IMR-90 (cell line): ENCODE measurements at regions not wholly inside any gene's neighbourhood (a gene's known extent, or its start where the extent isn't known, plus 50 kb on each side); places are given as distances from the start of the nearest gene placed in this dataset.

Source experiments
- ATAC-seq: fragments of 200-7000 bp; cut with Tn5 transposase; 2 replicates; pipeline ENCODE4 v1.9.1; 2020; ENCODE audit warnings: low read depth, mild to moderate bottlenecking, moderate library complexity
- BruUV-seq: library from RNA; stranded (reverse); fragments of 400-500 nt; replicated peaks from 2 replicates; lab custom pipeline; 2021; lab: Mats Ljungman, UMichigan
- CTCF ChIA-PET: fragments of 300-600 bp; formaldehyde crosslinking; extraction: SDS; loops from one replicate; lab custom pipeline; 2021; ENCODE audit warnings: antibody characterized with exemption; lab: Yijun Ruan, JAX
- POLR2A ChIA-PET: fragments of 300-600 bp; sonication (Branson Sonifier 250); formaldehyde crosslinking; loops from one replicate; lab custom pipeline; 2022; ENCODE audit warnings: antibody characterized with exemption; ENCODE audit not compliant: unreplicated experiment; lab: Charles Lee
- DNase-seq: peaks from one replicate; pipeline ENCODE4 v3.0.0; 2013
- H2AFZ ChIP-seq: replicated peaks from 2 replicates; pipeline ENCODE3; 2013; ENCODE audit warnings: low read length, mild to moderate bottlenecking; ENCODE audit not compliant: poor library complexity
- H2AK5ac ChIP-seq: 2 replicates; pipeline ENCODE4 v1.6.1; 2013; ENCODE audit warnings: low read depth, low read length, inconsistent platforms
- H2AK9ac ChIP-seq: replicated peaks from 2 replicates; pipeline ENCODE3; 2013; ENCODE audit warnings: mild to moderate bottlenecking, low read depth, low read length, moderate library complexity; ENCODE audit not compliant: poor library complexity
- H2BK120ac ChIP-seq: 2 replicates; pipeline ENCODE4 v1.6.1; 2013; ENCODE audit warnings: low read depth, low read length, inconsistent platforms
- H2BK15ac ChIP-seq: 3 replicates; pipeline ENCODE4 v1.6.1; 2013; ENCODE audit warnings: low read depth, low read length, inconsistent platforms
- H2BK20ac ChIP-seq: 2 replicates; pipeline ENCODE4 v1.6.1; 2013; ENCODE audit warnings: low read depth, mild to moderate bottlenecking, inconsistent platforms, low read length, moderate library complexity
- H2BK5ac ChIP-seq: 2 replicates; pipeline ENCODE4 v1.6.1; 2013; ENCODE audit warnings: mild to moderate bottlenecking, low read depth, low read length, inconsistent platforms; ENCODE audit not compliant: poor library complexity, severe bottlenecking
- H3K14ac ChIP-seq: replicated peaks from 2 replicates; pipeline ENCODE4 v1.6.1; 2013; ENCODE audit warnings: low read depth, low read length, inconsistent platforms
- H3K18ac ChIP-seq: 2 replicates; pipeline ENCODE4 v1.6.1; 2013; ENCODE audit warnings: low read depth, low read length, control low read depth
- H3K23ac ChIP-seq: 2 replicates; pipeline ENCODE4 v1.6.1; 2013; ENCODE audit warnings: low read depth, low read length, inconsistent platforms
- H3K27ac ChIP-seq: 2 replicates; pipeline ENCODE4 v1.5.1; 2013; ENCODE audit warnings: mild to moderate bottlenecking, control low read depth, low read length; ENCODE audit not compliant: insufficient read depth
- H3K27me3 ChIP-seq: 2 replicates; pipeline ENCODE4 v1.6.1; 2013; ENCODE audit warnings: low read length; ENCODE audit not compliant: control insufficient read depth, insufficient read depth
- H3K36me3 ChIP-seq: 2 replicates; pipeline ENCODE4 v1.6.1; 2013; ENCODE audit warnings: low read length, mixed read lengths; ENCODE audit not compliant: control insufficient read depth, insufficient read depth
- H3K4ac ChIP-seq: 2 replicates; pipeline ENCODE4 v1.6.1; 2013; ENCODE audit warnings: low read depth, low read length, inconsistent platforms
- H3K4me1 ChIP-seq: 2 replicates; pipeline ENCODE4 v1.6.1; 2013; ENCODE audit warnings: low read length, mixed read lengths; ENCODE audit not compliant: control insufficient read depth, insufficient read depth
- H3K4me2 ChIP-seq: 2 replicates; pipeline ENCODE4 v1.6.1; 2013; ENCODE audit warnings: low read depth, mild to moderate bottlenecking, control low read depth, low read length, moderate library complexity
- H3K4me3 ChIP-seq: 2 replicates; pipeline ENCODE4 v1.5.1; 2013; ENCODE audit warnings: low read depth, mild to moderate bottlenecking, control low read depth, low read length, moderate library complexity; ENCODE audit not compliant: insufficient read depth
- H3K56ac ChIP-seq: 2 replicates; pipeline ENCODE4 v1.6.1; 2013; ENCODE audit warnings: low read length, inconsistent platforms; ENCODE audit not compliant: insufficient read depth; ENCODE audit errors: extremely low read depth
- H3K79me1 ChIP-seq, 2 experiments: 2 replicates each; pipeline ENCODE4 v1.6.1; 2013; ENCODE audit warnings: low read length in 2 of 2, inconsistent platforms in 1 of 2, low read depth in 1 of 2
- H3K9ac ChIP-seq: 2 replicates; pipeline ENCODE4 v1.6.1; 2013; ENCODE audit warnings: low read depth, low read length, control low read depth
- H3K9me1 ChIP-seq: 2 replicates; pipeline ENCODE4 v1.6.1; 2013; ENCODE audit warnings: low read length, inconsistent platforms; ENCODE audit not compliant: insufficient read depth
- H3K9me3 ChIP-seq: 2 replicates; pipeline ENCODE4 v1.6.1; 2013; ENCODE audit warnings: low read length; ENCODE audit not compliant: control insufficient read depth, insufficient read depth
- H4K20me1 ChIP-seq: 2 replicates; pipeline ENCODE4 v1.6.1; 2013; ENCODE audit warnings: low read length, inconsistent platforms; ENCODE audit not compliant: insufficient read depth
- H4K5ac ChIP-seq: 2 replicates; pipeline ENCODE4 v1.6.1; 2013; ENCODE audit warnings: mild to moderate bottlenecking, low read depth, low read length, control low read depth
- H4K8ac ChIP-seq, 2 experiments: 2 replicates each; pipeline ENCODE4 v1.6.1; 2013; ENCODE audit warnings: low read depth in 2 of 2, low read length in 2 of 2, control low read depth in 1 of 2, inconsistent platforms in 1 of 2
- H4K91ac ChIP-seq: 2 replicates; pipeline ENCODE4 v1.6.1; 2013; ENCODE audit warnings: low read depth, low read length, inconsistent platforms; ENCODE audit not compliant: insufficient read depth
- CHD1 ChIP-seq: IDR thresholded peaks from 2 replicates; pipeline ENCODE4 v1.6.1; 2012; ENCODE audit warnings: low read depth, low read length, improper control_type of control experiment
- MAFK ChIP-seq: IDR thresholded peaks from 2 replicates; pipeline ENCODE4 v1.6.1; 2012; ENCODE audit warnings: low read depth, low read length, improper control_type of control experiment
- MAZ ChIP-seq: IDR thresholded peaks from 2 replicates; pipeline ENCODE4 v1.6.1; 2012; ENCODE audit warnings: low read depth, mild to moderate bottlenecking, low read length, improper control_type of control experiment, moderate library complexity, borderline replicate concordance
- RFX5 ChIP-seq: IDR thresholded peaks from 2 replicates; pipeline ENCODE4 v1.8.0; 2012; ENCODE audit warnings: low read depth, mild to moderate bottlenecking, low read length, moderate library complexity
- WGBS, 2 experiments: methylation state at CpG; one replicate each; pipeline versions ENCODE4 v1.1.5 to v1.1.7; 2013; ENCODE audit warnings: missing lambda C conversion rate in 2 of 2; ENCODE audit not compliant: insufficient read length in 1 of 2; ENCODE audit errors: extremely low coverage in 2 of 2; 5-methylcytosine and 5-hydroxymethylcytosine counted together
- dilution Hi-C: fragments of 300-500 bp; cut with HindIII; formaldehyde crosslinking; loops from one replicate; pipeline ENCODE4 v1.14.3; 2018; ENCODE audit warnings: low sequenced_read_pairs; ENCODE audit not compliant: unreplicated experiment
- in situ Hi-C: fragments of 300-500 bp; cut with MboI; formaldehyde crosslinking; loops from 3 replicates; pipeline ENCODE4 v1.14.3; 2019; ENCODE audit warnings: low sequenced_read_pairs, inconsistent platforms, mixed read lengths
- intact Hi-C: fragments of 100-400 bp; cut with micrococcal nuclease; formaldehyde crosslinking; loops from 2 replicates; pipeline ENCODE4 v1.10.0; 2022
- TF ChIP-seq, protein P1 (sequence below): conservative IDR thresholded peaks from 2 replicates; pipeline ENCODE4 v1.5.1; 2012; ENCODE audit warnings: mild to moderate bottlenecking, low read depth, low read length, improper control_type of control experiment
- TF ChIP-seq, protein P2 (sequence below): fragments of 150-350 bp; IDR thresholded peaks from 2 replicates; pipeline ENCODE4 v1.6.1; 2017; ENCODE audit warnings: mild to moderate bottlenecking, antibody characterized with exemption, low read length, low read depth

DNA sequence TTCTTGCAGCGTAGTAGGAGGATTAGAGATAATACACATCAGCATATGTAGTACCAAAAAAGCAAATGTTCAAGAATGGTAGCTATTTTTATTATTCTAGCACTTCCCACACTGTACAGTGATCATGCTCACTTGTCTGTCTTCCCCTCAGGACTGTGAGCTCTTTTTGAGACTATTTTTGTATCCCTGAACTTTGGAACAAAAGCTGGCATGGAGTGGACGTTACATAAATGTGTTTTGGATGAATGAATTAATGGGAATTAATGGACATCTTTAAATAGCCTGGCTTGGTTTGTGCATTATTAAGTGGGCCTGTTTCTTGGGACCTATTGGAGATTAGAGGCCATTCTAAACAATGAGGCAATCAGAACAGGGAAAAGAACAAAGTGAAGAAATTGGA is 243.7 kb downstream of the CD83 start:
- TF ChIP-seq, protein P1, sequence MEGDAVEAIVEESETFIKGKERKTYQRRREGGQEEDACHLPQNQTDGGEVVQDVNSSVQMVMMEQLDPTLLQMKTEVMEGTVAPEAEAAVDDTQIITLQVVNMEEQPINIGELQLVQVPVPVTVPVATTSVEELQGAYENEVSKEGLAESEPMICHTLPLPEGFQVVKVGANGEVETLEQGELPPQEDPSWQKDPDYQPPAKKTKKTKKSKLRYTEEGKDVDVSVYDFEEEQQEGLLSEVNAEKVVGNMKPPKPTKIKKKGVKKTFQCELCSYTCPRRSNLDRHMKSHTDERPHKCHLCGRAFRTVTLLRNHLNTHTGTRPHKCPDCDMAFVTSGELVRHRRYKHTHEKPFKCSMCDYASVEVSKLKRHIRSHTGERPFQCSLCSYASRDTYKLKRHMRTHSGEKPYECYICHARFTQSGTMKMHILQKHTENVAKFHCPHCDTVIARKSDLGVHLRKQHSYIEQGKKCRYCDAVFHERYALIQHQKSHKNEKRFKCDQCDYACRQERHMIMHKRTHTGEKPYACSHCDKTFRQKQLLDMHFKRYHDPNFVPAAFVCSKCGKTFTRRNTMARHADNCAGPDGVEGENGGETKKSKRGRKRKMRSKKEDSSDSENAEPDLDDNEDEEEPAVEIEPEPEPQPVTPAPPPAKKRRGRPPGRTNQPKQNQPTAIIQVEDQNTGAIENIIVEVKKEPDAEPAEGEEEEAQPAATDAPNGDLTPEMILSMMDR: no peak
- TF ChIP-seq MAZ (no peak), MAFK (no peak), CHD1 (no peak), RFX5 (no peak)
- TF ChIP-seq, protein P2, sequence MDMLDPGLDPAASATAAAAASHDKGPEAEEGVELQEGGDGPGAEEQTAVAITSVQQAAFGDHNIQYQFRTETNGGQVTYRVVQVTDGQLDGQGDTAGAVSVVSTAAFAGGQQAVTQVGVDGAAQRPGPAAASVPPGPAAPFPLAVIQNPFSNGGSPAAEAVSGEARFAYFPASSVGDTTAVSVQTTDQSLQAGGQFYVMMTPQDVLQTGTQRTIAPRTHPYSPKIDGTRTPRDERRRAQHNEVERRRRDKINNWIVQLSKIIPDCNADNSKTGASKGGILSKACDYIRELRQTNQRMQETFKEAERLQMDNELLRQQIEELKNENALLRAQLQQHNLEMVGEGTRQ: no peak
- H3K9me1 ChIP-seq: no peaks in the 10 kb centered on the region
- H3K4me1 ChIP-seq: peaks cover 3% of the 10 kb centered on the region
- no peak overlapping the region for H3K14ac ChIP-seq
- H3K27ac ChIP-seq: no peak overlapping the region
- no peak overlapping the region for H3K4me2 ChIP-seq
- BruUV-seq: no TSS peak
- H2BK120ac ChIP-seq: no peak overlapping the region
- H4K5ac ChIP-seq: no peak overlapping the region
- H3K9me3 ChIP-seq: no peaks in the 10 kb centered on the region
- H3K18ac ChIP-seq: no peak overlapping the region
- ATAC-seq: no peak
- no peak overlapping the region for H2AK9ac ChIP-seq
- H3K36me3 ChIP-seq: no peaks in the 10 kb centered on the region
- no peak overlapping the region for H2AK5ac ChIP-seq
- H4K20me1 ChIP-seq: no peaks in the 10 kb centered on the region
- no peak overlapping the region for H2BK15ac ChIP-seq
- H4K91ac ChIP-seq: no peak overlapping the region
- H2BK5ac ChIP-seq: no peak overlapping the region
- H2AFZ ChIP-seq: no peak overlapping the region
- no peaks in the 10 kb centered on the region for H3K79me1 ChIP-seq
- no peak overlapping the region for H3K56ac ChIP-seq
- no CpG with 5 or more reads among the region's 2 CpGs for WGBS, 2 experiments
- no peak overlapping the region for H3K4me3 ChIP-seq
- ChIA-PET POLR2A (no interaction called here), CTCF (no interaction called here)
- no peak overlapping the region for H3K9ac ChIP-seq
- DNase-seq: no peak
- H3K23ac ChIP-seq: no peak overlapping the region
- dilution Hi-C loops: no loop called here
- H3K27me3 ChIP-seq: peaks cover 34% of the 10 kb centered on the region
- no peak overlapping the region for H4K8ac ChIP-seq
- in situ Hi-C loops: no loop called here
- no peak overlapping the region for H3K4ac ChIP-seq
- H2BK20ac ChIP-seq: no peak overlapping the region
- intact Hi-C loops: no loop called here
